Activated effector memory CD4-positive, alpha-beta T cell treated with anti-CD3 and anti-CD28 coated beads, Interleukin-2, amount 50 U/mL, for 16 hours (primary cell): ENCODE measurements at regions not wholly inside any gene's neighbourhood (a gene's known extent, or its start where the extent isn't known, plus 50 kb on each side); places are given as distances from the start of the nearest gene placed in this dataset.

Source experiments
- DNase-seq: peaks from one replicate; pipeline ENCODE4 v3.0.0-alpha.2; 2020

DNA sequence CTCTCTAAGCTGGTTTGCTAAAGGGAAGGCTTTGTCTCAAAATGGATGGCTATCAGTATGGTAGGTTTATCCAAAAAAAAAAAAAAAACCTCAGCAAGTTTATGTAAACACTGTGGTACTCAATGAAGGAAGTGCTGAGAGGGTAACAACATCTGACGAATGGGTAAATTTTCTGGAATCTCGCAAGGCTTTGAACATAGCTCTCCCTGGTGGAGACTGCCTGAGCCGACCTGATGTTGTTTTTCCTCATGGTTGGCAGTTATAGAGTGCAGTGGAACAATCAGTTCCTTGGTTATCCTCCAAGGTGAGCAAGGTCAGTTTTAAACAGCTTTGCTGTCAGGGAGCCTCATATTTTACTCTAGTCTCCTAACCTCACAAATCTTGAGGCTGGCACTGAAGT lies 94.6 kb downstream of the ZPLD1 start:
- no peak for DNase-seq

DNA sequence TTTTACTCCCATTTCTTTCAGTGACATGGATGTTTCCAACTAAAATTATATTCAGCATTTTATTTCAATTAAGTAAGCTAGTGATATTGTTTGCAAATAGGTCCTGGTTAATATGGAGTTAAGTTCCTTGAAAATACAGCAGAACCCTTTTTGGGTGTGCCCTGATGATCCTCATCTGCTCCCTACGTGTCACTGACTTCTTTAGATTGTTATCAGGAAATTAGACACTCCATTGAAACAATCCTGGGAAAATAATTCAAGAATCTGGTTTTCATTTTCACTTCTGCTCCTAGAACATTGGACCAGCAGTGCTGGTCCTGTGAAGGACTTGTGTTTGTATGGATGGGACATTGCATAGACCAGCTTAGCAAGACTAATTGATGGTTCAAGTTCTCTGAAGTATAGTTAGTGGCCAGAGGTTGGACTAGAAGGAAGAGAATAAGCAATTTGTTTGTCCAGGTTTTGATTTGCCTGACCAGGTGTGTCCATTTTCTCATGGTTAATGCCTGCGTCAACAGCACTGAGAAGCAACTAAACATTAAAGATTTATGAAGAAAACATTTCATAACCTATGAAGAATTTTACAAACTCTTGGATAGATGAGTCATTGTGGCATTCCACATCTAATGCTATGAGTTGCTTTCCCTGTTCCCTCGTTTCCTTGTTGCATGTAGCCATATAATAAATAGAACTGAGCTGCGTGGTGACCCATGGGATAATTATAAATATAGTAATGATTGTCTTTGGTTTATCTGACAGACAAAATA lies 95.8 kb downstream of the ZPLD1 start:
- no peak for DNase-seq

DNA sequence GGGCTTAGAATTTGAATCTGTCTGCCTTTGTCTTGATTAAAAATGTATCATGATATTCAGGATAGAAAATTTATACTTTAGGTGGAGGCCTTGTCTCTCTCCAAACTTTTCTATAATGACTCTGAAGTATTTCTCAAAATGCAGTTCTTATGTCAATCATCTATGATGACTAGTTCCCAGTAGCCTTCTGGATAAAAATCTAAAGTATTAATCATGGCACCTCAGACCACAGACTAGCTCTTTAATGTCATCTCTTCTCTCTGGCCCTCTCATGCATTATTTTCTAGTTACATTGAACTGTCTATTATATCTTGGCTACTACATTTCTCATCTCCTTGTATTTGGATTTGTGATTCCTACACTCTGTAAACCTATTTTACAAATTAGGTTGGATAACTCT lies 96.9 kb downstream of the ZPLD1 start:
- no peak for DNase-seq

DNA sequence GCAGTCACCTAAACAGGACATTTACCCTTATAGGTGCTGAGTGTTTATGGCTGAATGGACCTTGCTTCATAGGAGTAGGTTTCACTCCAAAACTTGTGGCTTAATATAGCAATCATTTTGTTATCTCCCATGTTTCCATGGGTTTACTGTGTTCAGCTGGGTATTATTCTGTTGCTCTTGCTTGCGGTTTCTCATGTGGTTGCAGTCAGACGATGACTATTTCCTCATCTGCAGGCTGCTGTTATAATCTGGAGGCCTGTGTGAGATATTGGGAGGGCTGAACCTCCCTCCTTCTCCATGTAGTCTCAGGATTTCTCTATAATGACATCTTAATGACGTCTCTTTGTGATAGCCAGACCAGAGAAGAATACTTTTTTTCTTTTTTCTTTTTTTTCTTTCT lies 98.1 kb downstream of the ZPLD1 start:
- no peak for DNase-seq

DNA sequence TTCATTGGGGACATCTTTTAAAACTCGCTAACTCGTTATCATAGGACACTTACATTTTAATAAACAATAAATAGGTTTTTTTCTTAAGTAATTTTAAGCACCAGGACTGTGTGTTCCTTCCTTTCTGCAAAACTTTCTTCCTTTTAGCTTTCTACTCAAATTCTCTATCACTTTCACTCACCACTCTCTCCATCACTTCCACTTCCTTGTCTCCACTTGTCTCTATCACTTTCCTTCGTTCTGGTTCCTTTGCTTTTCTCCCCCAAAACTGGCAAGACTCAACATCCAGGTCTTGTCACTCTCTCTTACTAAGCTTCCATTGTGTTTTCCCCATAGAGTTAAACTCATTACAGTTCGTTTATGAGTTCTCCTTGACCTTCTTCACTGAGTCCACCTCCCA lies 99.0 kb downstream of the ZPLD1 start:
- DNase-seq = no peak

DNA sequence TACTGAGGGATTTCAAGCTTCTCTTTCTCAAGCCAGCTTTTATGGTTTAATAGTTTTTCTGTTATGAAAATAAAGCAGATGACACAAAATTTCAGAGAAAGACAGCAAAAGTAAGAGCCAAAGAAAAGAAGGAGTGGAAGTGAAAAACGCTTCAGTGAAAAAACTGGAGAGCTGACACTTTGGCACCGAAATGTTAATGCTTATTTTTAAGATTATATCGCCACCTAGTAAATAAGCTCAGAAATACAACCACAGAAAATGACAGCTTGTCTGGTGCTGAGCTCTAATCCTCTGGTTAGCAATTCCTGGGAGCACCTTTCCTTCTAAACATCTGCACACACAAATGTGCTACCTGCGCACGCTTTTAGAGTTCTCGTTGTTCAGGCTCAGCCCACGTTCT lies 101.6 kb downstream of the ZPLD1 start:
- DNase-seq = no peak

DNA sequence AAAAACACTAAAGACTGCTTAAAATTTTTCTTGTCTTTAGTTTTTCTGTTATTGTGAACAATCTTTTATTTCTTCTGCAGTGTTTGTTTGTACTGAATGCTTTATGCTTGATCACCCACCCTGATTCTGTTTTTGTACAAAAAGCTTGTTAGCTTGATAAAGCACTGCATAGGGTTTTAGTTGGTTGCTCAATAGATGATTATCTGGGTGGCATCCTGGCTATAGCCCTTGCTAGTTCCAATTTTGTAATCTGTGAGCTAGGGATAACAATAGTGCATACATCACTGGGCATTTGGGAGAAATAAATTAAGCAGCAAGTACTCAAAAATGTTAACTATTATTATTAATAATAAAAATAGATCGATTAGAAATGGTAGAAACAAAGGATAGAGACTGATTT lies 102.3 kb downstream of the ZPLD1 start:
- DNase-seq = no peak

DNA sequence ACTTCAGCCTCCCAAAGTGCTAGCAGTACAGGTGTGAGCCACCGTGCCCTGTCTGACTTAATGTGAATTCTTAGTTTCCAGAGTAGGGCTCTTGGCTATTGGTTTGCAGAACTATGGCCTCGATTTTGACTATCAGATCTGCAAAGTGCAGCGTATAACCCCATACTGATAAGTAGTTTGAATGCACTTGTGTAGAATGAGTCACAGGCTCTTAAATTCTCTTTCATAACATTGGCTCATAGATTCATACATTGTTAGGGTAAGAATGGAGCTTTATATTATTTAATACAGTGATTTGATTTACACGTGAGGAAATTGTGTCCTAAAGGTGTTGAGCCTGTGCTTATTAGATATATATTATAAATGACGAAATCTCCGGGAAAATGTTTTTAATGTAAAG lies 109.9 kb downstream of the ZPLD1 start:
- no peak for DNase-seq

DNA sequence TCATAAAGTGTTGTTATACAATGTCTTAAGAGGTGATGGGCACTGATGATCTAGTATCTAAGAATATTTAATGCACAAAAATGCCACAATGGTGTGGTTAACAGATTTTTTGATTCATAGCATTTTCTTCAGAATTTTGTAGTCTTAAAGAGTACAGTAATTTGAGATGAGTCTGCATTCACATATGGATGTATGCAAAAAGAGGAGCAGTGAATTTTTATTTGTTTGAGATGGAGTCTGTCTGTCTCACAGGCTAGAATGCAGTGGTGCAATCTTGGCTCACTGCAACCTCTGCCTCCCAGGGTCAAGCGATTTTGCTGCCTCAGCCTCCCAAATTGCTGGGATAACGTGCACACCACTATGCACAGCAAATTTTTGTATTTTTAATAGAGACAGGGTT lies 110.5 kb downstream of the ZPLD1 start:
- DNase-seq = no peak

DNA sequence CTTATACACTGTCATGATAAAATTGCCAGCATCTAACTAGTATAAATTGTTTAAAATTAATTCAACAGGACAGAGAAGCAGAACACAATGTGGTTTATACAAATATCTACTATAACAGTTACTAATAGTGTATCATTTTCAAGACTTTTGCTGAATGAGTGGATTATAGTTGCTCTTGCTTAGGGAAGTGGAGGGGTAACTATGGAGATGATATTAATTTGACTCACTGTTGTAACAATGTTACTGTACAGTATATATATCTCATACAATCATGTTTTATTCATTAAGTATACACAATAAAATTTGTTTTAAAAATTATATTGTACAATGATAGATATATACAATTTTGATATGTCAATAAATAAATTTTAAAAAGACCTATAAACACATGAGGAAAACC lies 119.1 kb downstream of the ZPLD1 start:
- DNase-seq = no peak

DNA sequence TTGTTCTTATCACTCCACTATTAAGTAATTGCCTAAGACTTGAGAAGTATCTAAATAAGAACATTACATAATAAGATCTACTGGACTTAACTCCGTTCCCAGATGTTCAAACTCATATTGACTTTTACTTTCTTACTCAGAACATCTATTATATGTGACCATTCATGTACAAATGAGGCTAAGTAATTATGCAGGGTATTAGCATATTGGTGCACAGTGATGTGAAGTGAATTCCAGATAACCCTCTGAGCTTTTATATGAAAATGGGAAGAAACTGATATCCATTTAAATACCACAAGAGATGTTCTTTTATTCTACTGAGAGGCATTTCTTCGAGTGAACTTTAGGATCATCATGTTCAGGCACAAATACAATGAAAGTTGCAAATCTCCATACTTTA lies 135.7 kb downstream of the ZPLD1 start:
- no peak for DNase-seq

DNA sequence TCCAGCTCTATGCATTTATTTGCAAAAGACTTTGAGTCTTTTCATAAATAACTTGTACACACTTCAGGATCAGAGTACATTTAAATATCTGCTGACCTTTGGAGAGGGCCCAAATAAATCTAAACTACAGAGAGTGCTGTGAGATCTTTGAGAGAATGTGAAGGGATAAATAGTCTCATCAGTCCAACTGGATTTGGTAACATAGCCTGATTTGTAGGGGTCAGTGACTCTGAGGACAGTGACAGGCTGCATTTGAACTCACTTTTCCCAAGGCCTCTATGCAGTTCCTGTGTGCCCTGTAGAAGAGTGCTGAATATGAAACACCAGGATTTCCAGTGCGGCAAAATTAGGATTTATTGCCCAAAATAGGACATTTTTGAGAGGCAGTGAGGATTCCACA lies 136.2 kb downstream of the ZPLD1 start:
- no peak for DNase-seq

DNA sequence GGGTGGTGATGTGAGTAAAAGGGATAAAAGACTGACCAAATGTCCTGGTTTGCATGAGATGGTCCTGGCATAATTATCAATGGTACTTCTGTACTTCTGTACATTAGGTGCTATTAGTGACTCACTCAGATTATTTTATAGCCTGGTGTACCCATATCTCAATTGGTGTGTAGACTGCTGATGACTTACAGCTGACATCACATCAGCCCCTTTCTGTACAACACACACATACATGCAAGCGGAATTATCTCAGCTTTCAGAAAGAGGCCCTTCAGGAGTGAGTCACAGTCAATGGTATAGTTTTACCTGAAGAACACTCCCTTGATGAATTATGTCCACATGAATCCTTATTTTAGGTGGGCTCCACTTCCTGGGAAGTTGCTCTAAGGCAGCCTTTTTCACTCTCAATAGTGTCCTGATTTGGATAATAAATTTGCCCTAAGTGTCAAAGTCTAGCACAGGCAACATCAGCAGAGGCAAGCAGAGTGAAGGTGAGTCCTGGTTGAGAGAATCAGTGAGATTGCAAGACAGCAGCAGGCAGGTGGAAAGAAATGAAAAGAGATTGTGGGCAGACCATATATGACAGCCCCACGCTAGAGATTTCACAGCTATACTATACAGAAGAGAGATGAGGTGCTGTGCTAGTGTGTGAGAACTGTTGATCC lies 137.0 kb downstream of the ZPLD1 start:
- DNase-seq = no peak

DNA sequence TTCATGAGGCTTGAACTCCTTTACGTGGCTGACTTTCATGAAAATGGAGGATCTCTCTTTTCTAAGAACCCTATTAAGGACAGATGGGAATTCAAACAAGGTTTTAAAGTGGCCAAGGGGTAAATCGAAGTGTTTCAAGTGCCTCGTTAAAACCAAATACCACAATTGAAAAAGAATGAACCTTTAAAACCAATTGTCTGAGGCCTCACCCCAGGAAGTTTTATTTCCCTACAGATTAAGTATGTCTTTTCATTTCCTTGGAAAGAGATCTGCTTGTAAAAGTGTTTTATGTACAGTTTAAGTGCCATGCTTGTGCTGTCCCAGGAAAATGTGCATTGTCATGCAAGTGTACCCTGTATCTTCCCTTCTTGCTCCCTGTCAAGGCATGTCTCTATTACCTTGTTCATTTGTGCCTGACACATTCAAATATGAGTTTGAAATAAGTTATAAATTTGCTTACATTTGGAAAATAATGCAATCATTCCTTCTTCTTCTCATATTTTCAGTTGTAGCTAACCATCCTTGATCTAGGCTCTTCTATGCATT lies 138.7 kb downstream of the ZPLD1 start:
- no peak for DNase-seq

DNA sequence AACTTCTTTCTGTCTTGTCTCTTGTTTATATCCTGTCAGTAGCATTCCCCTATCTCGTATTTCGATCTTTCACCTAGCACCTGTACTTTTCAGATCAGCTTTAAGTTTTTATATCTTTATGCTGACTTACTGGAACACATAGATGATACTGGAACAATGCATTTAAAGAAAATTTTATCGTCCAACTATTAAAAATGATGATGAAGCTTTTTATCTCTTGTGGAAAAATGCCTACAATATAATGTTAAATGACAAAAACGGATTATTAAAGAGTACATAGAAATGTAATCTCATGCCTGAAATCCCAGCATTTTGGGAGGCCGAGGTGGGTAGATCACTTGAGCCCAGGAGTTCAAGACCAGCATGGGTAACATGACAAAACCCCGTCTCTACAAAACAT lies 139.5 kb downstream of the ZPLD1 start:
- no peak for DNase-seq

DNA sequence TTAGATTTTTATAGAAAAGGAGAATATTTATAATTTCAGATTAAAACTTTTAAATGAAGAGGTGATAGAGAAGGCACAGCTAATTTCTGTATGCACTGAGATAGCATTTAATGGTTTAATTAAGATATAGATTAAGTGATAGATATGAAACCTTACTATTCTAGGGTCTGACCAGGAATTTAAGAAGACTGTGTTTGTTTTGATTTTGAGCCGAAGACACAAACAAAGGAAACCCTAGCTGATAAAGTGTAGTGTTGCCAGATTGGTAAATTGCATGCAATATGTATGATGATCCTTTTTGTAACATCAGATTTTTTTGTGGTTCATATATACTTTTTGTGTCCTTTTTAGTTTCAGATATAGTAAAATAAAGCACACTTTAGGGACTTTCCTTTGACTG lies 141.8 kb downstream of the ZPLD1 start:
- DNase-seq = no peak

DNA sequence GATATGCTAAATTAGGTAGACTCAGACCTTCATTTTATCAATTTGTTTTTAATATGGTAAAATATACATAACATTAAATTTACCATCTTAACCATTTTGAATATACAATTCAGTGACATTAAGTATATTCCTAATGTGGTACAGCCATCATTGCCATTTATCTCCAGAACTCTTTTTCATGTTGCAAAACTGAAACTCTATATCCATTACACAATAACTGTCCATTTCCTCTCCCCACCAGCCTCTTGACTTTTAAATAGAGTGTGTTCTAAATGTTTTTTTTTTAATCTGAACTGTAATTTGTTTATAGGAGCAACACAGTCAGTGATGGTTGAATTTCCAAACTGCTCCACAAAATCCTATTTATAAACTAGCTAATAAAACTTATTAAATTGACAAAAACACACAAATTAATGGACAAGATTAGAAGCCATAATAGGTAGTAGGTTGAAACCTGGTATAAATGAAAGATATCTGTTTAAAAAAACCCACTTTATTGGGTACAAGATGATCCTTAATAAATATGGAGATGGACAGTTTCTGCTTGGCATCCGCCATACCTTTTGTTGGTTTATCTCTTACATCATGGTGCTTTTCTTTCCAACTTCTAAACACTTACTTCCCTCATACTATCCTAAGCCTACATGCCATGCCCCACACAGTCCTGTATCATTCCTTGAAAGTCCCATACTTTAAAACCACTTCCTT lies 142.4 kb downstream of the ZPLD1 start:
- no peak for DNase-seq

DNA sequence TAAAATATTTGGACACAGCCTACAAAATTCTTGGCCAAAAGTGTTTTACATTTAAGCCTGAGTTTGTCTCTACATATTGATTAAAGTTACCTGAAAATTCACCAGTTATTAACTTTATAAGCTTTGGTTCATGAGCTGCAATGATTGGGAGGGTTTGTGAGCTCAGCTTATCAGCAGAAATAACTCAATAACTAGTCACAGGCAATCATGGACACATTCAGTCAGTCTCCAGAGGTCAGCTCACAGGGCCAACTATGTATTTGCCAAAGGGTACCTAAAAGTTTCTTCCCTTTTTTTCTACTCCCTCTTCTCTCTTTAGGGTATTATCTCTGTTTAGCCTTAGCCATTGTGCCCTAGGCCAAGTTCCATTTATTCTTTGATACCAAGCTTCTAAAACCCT lies 145.9 kb downstream of the ZPLD1 start:
- DNase-seq = no peak

DNA sequence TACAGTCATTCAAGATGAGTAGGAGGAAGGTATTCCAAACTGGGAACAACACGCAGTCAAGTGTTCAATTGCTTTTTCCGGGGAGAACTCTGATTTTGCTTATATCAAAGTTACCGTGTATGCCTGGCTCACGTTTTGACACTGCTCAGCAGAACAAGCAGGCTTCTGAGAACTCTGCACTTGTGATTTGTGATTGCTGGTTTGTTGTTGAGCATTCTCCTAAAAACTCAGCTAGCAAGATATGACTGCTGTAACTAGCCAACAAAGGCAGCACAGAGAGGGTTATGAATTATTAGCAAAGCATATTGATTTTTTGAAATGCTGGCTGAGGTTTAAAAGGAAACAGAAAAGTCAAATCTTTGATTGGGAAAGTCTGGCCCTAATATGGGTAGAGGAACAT lies 151.7 kb downstream of the ZPLD1 start:
- no peak for DNase-seq

DNA sequence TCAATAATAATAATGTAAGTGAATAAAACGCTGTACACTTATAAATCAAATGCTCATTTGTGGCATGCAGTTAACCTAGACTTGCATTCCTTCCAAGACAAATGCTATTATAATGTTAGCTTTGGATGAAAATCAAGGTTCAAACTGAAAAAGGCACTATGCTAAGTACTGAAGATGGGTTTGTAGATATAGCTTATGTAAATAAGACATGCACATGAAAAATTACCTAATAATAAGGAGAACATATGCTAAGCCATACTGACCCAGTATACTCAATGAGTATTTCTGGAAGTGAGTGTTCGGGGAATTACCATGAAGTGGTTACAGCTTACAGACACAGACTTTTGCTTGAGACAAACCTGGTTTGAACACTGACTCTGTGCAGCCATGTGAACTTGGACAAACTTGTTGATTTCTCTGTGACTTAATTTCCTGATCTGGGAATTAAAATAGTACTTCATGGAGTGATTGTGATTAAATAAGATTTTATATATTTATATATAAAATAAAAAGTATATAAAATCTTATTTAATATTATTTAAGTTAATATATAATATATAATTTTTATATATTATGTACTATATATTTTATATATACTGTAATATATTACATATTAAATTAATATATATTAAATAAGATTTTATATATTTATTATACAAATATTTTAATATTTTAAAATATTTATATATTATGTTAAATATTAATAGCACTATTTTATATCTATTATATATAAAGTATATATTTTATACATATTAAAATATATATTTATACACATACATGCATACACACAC lies 159.2 kb downstream of the ZPLD1 start:
- DNase-seq = no peak

DNA sequence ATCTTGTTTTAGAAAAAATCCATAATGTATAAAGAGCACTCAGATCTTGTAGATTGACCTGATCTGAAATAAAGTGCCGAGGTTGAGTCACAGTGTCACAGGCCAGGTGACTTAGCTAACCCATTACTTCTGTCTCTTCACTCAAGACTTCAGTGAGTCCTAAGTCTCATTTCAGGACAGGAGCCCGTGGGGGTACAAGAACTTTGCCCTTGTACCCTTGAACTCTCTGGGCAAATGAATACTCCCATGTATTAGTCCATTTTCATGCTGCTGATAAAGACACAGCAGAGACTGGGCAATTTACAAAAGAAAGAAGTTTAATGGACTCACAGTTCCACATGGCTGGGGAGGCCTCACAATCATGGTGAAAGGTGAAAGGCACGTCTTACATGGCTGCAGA lies 160.2 kb downstream of the ZPLD1 start:
- DNase-seq = no peak

DNA sequence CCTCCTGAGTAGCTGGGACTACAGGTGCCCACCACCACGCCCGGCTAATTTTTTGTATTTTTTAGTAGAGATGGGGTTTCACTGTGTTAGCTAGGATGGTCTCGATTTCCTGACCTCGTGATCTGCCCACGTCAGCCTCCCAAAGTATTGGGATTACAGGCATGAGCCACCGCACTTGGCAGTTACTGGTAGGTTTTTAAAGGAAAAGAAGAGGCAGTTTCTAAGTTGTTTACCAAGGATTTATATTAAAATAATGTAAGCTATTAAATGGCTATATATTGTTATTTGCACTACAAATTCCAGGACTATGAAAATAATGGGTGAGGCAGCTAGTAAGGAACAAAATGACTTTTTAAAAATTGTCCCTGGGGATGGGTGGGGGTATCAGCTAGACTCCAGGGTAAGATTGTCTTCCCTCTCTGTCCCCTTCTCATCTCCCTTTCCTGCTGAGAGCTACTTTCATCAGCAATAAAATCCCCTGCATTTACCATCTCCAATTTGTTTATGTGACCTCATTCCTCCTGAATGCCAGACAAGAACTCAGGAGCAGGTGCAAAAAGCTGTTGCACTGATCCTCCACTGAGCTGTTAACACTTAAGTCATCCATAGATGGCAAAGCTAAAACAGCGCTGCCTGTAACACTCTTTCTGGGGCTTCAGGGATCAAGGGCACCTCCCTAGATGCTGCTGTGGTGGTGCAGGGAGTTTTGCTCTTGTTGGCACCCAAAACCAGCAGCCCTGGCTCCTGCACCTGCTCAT lies 165.2 kb downstream of the ZPLD1 start:
- no peak for DNase-seq
